ENCODE measurements at regions not wholly inside any gene's neighbourhood (a gene's known extent, or its start where the extent isn't known, plus 50 kb on each side); places are given as distances from the start of the nearest gene placed in this dataset.

- ChIA-PET POLR2A (no interaction called here), SMC1A (ENCODE audit: uncharacterized antibody, unreplicated experiment) (interaction anchor here (0.7 to 9.7 kb wide), 3 partner anchors 18 to 525 kb away, joined by 3 to 89 read pairs (median 46); no protein-coding TSS in a partner anchor), RAD21 (ENCODE audit: unreplicated experiment) (interaction anchor here (2.0 to 6.1 kb wide), 2 partner anchors 17 to 215 kb away, joined by 10 to 48 read pairs; no protein-coding TSS in a partner anchor), CTCF (interaction anchor here (4.1 to 5.9 kb wide), 2 partner anchors 17 to 215 kb away, joined by 23 to 47 read pairs; no protein-coding TSS in a partner anchor)
- Histone ChIP-seq H2AFZ (ENCODE audit: control insufficient read depth, low read depth, low read length) (no peak overlapping the region), H3K27ac (ENCODE audit: control insufficient read depth, insufficient read depth) (no peak overlapping the region), H3K9ac (ENCODE audit: control insufficient read depth, insufficient read depth, low read length) (no peak overlapping the region), H3K36me3 (ENCODE audit: control insufficient read depth in 2 of 2, insufficient read depth in 2 of 2, low read length in 1 of 2) (no peaks in the 10 kb centered on the region), H3K4me1 (ENCODE audit: control insufficient read depth, insufficient read depth, low read length) (no peaks in the 10 kb centered on the region), H3K9me3 (replicated peaks; ENCODE audit: control insufficient read depth, insufficient read depth, low read length) (no peaks in the 10 kb centered on the region), H3K27me3 (replicated peaks in 1 of 2; ENCODE audit: control insufficient read depth in 2 of 2, insufficient read depth in 2 of 2, low read length in 1 of 2) (no peaks in the 10 kb centered on the region), H3K79me2 (ENCODE audit: control insufficient read depth, insufficient read depth, low read length) (no peaks in the 10 kb centered on the region), H4K20me1 (ENCODE audit: control insufficient read depth, insufficient read depth) (no peaks in the 10 kb centered on the region), H3K4me3 (no peak overlapping the region), H3K4me2 (ENCODE audit: control insufficient read depth, insufficient read depth) (no peak overlapping the region)
- WGBS (ENCODE audit: insufficient coverage, insufficient replicate concordance, low lambda C conversion rate, missing lambda C conversion rate): 65% methylated on average over 3 of the region's 3 CpGs
- in situ Hi-C loops (cut with MboI): no loop called here
- BruUV-seq (replicated peaks): no TSS peak
- ATAC-seq: no peak
- TF ChIP-seq E2F4 (IDR thresholded peaks at IDR 0.05; ENCODE audit: low read depth, low read length) (no peak), HDGF (IDR thresholded peaks at IDR 0.05) (no peak), NR2C1 (IDR thresholded peaks at IDR 0.05) (no peak), ZNF207 (IDR thresholded peaks at IDR 0.05; ENCODE audit: borderline replicate concordance) (no peak), ZNF24 (IDR thresholded peaks at IDR 0.05) (no peak), SRF (IDR thresholded peaks at IDR 0.05; ENCODE audit: low read depth in 2 of 2, low read length in 2 of 2) (no peak), SMAD5 (IDR thresholded peaks at IDR 0.05; ENCODE audit: low read depth) (no peak), SUZ12 (IDR thresholded peaks at IDR 0.05; ENCODE audit: unreplicated experiment) (no peak), ATF3 (IDR thresholded peaks at IDR 0.05; ENCODE audit: borderline replicate concordance, extremely low read depth, low read depth, low read length) (no peak), NKRF (conservative IDR thresholded peaks at IDR 0.05) (no peak), CBX3 (IDR thresholded peaks at IDR 0.05; ENCODE audit: borderline replicate concordance, low read depth) (no peak), IKZF2 (IDR thresholded peaks at IDR 0.05) (no peak), PML (IDR thresholded peaks at IDR 0.05; ENCODE audit: low read length) (no peak)
- TF ChIP-seq, protein P1, sequence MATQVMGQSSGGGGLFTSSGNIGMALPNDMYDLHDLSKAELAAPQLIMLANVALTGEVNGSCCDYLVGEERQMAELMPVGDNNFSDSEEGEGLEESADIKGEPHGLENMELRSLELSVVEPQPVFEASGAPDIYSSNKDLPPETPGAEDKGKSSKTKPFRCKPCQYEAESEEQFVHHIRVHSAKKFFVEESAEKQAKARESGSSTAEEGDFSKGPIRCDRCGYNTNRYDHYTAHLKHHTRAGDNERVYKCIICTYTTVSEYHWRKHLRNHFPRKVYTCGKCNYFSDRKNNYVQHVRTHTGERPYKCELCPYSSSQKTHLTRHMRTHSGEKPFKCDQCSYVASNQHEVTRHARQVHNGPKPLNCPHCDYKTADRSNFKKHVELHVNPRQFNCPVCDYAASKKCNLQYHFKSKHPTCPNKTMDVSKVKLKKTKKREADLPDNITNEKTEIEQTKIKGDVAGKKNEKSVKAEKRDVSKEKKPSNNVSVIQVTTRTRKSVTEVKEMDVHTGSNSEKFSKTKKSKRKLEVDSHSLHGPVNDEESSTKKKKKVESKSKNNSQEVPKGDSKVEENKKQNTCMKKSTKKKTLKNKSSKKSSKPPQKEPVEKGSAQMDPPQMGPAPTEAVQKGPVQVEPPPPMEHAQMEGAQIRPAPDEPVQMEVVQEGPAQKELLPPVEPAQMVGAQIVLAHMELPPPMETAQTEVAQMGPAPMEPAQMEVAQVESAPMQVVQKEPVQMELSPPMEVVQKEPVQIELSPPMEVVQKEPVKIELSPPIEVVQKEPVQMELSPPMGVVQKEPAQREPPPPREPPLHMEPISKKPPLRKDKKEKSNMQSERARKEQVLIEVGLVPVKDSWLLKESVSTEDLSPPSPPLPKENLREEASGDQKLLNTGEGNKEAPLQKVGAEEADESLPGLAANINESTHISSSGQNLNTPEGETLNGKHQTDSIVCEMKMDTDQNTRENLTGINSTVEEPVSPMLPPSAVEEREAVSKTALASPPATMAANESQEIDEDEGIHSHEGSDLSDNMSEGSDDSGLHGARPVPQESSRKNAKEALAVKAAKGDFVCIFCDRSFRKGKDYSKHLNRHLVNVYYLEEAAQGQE (IDR thresholded peaks at IDR 0.05; ENCODE audit: low read depth, low read length): no peak
- TF ChIP-seq, protein P2, sequence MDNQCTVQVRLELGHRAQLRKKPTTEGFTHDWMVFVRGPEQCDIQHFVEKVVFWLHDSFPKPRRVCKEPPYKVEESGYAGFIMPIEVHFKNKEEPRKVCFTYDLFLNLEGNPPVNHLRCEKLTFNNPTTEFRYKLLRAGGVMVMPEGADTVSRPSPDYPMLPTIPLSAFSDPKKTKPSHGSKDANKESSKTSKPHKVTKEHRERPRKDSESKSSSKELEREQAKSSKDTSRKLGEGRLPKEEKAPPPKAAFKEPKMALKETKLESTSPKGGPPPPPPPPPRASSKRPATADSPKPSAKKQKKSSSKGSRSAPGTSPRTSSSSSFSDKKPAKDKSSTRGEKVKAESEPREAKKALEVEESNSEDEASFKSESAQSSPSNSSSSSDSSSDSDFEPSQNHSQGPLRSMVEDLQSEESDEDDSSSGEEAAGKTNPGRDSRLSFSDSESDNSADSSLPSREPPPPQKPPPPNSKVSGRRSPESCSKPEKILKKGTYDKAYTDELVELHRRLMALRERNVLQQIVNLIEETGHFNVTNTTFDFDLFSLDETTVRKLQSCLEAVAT (IDR thresholded peaks at IDR 0.05): no peak
- intact Hi-C loops (cut with micrococcal nuclease; ENCODE audit: unreplicated experiment): no loop called here
- FAIRE-seq: no peak
- DNase-seq (ENCODE audit: low read depth, low spot score): no peak
These were observed 98.8 kb upstream of the EGFL6 start for GRCh38 chrX:13470685-13470977.
